K562 (cell line): ENCODE measurements at regions not wholly inside any gene's neighbourhood (a gene's known extent, or its start where the extent isn't known, plus 50 kb on each side); places are given as distances from the start of the nearest gene placed in this dataset.

Source experiments
- ATF7 ChIP-seq: fragments of 450-650 bp; IDR thresholded peaks from 2 replicates; pipeline ENCODE4 v1.7.1; 2014; ENCODE audit warnings: mild to moderate bottlenecking, moderate library complexity
- BHLHE40 ChIP-seq: IDR thresholded peaks from 2 replicates; pipeline ENCODE4 v1.6.1; 2011; ENCODE audit warnings: low read length, improper control_type of control experiment
- CTCF ChIP-seq, 3 experiments: IDR thresholded peaks in 2 of 3; conservative IDR thresholded peaks in 1 of 3; 2 replicates each; pipeline ENCODE4 v1.5.1; 2011 to 2012; ENCODE audit warnings: low read length in 3 of 3, mild to moderate bottlenecking in 3 of 3, control low read depth in 2 of 3, improper control_type of control experiment in 1 of 3, inconsistent platforms in 1 of 3, low read depth in 1 of 3, mixed read lengths in 1 of 3, moderate library complexity in 1 of 3; ENCODE audit not compliant: insufficient read depth in 2 of 3
- ELF4 ChIP-seq: fragments of 450-650 bp; formaldehyde crosslinking; IDR thresholded peaks from 2 replicates; pipeline ENCODE4 v1.4.0; 2022; ENCODE audit warnings: missing genetic modification characterization
- GABPA ChIP-seq: fragments of 200-800 bp; sonication (Bioruptor generic); conservative IDR thresholded peaks from 2 replicates; pipeline ENCODE4 v1.6.1; 2016; ENCODE audit warnings: low read depth, missing genetic modification characterization, missing compliant biosample characterization
- JUND ChIP-seq, 2 experiments: IDR thresholded peaks; 2 replicates in 1 of 2; 3 replicates in 1 of 2; pipeline ENCODE4 v1.6.1; 2011; ENCODE audit warnings: borderline replicate concordance in 2 of 2, low read depth in 2 of 2, low read length in 2 of 2, improper control_type of control experiment in 1 of 2, missing biosample characterization in 1 of 2, missing genetic modification characterization in 1 of 2, missing genetic modification reagents in 1 of 2
- NFYB ChIP-seq: IDR thresholded peaks from 2 replicates; pipeline ENCODE4 v1.6.1; 2011; ENCODE audit warnings: mild to moderate bottlenecking, moderate library complexity; ENCODE audit not compliant: insufficient read length; ENCODE audit errors: extremely low read depth
- PRMT5 ChIP-seq: sonication (generic); formaldehyde crosslinking; IDR thresholded peaks from 2 replicates; pipeline ENCODE4 v1.5.0; 2020; ENCODE audit warnings: missing genetic modification reagents
- TAF1 ChIP-seq: IDR thresholded peaks from 2 replicates; pipeline ENCODE4 v1.6.1; 2011; ENCODE audit warnings: mild to moderate bottlenecking, low read length, moderate library complexity; ENCODE audit not compliant: insufficient read depth, control insufficient read depth, severe bottlenecking; ENCODE audit errors: extremely low read depth
- ZNF766 ChIP-seq: fragments of 200-800 bp; sonication (Bioruptor generic); conservative IDR thresholded peaks from 2 replicates; pipeline ENCODE4 v1.6.1; 2016; ENCODE audit warnings: missing genetic modification characterization, missing compliant biosample characterization
- TF ChIP-seq, protein P1 (sequence below): fragments of 250-450 bp; sonication (Bioruptor Pico); IDR thresholded peaks from 2 replicates; pipeline ENCODE4 v1.4.0; 2020; ENCODE audit warnings: mild to moderate bottlenecking
- TF ChIP-seq, protein P2 (sequence below), 2 experiments: fragments of 450-650 bp in 1 of 2; sonication (generic) in 1 of 2; formaldehyde crosslinking in 1 of 2; IDR thresholded peaks; 2 replicates each; pipeline versions ENCODE4 v1.7.1 to v1.9.0; 2016 to 2022; ENCODE audit warnings: inconsistent platforms in 1 of 2, mild to moderate bottlenecking in 1 of 2, missing genetic modification reagents in 1 of 2

GRCh38 chr13:46495651-46496050 lies 57.3 kb upstream of the LRCH1 start:
- TF ChIP-seq PRMT5 (no peak), BHLHE40 (no peak), ZNF766 (CRISPR knock-in tag) (no peak), GABPA (no peak), CTCF (IDR thresholded peaks at IDR 0.05 in 2 of 3, conservative IDR thresholded peaks at IDR 0.05 in 1 of 3; ENCODE audit: insufficient read depth in 2 of 3, low read depth in 1 of 3, low read length in 3 of 3) (no peak), JUND (IDR thresholded peaks at IDR 0.05; ENCODE audit: borderline replicate concordance, low read depth, low read length) (no peak), JUND (tag; IDR thresholded peaks at IDR 0.05; ENCODE audit: borderline replicate concordance, low read depth, low read length) (no peak), TAF1 (no peak), ELF4 (CRISPR knock-in tag) (no peak), ATF7 (no peak), NFYB (no peak)
- TF ChIP-seq, protein P1, sequence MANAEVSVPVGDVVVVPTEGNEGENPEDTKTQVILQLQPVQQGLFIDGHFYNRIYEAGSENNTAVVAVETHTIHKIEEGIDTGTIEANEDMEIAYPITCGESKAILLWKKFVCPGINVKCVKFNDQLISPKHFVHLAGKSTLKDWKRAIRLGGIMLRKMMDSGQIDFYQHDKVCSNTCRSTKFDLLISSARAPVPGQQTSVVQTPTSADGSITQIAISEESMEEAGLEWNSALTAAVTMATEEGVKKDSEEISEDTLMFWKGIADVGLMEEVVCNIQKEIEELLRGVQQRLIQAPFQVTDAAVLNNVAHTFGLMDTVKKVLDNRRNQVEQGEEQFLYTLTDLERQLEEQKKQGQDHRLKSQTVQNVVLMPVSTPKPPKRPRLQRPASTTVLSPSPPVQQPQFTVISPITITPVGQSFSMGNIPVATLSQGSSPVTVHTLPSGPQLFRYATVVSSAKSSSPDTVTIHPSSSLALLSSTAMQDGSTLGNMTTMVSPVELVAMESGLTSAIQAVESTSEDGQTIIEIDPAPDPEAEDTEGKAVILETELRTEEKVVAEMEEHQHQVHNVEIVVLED (CRISPR knock-in tag) = no peak
- TF ChIP-seq, protein P2, sequence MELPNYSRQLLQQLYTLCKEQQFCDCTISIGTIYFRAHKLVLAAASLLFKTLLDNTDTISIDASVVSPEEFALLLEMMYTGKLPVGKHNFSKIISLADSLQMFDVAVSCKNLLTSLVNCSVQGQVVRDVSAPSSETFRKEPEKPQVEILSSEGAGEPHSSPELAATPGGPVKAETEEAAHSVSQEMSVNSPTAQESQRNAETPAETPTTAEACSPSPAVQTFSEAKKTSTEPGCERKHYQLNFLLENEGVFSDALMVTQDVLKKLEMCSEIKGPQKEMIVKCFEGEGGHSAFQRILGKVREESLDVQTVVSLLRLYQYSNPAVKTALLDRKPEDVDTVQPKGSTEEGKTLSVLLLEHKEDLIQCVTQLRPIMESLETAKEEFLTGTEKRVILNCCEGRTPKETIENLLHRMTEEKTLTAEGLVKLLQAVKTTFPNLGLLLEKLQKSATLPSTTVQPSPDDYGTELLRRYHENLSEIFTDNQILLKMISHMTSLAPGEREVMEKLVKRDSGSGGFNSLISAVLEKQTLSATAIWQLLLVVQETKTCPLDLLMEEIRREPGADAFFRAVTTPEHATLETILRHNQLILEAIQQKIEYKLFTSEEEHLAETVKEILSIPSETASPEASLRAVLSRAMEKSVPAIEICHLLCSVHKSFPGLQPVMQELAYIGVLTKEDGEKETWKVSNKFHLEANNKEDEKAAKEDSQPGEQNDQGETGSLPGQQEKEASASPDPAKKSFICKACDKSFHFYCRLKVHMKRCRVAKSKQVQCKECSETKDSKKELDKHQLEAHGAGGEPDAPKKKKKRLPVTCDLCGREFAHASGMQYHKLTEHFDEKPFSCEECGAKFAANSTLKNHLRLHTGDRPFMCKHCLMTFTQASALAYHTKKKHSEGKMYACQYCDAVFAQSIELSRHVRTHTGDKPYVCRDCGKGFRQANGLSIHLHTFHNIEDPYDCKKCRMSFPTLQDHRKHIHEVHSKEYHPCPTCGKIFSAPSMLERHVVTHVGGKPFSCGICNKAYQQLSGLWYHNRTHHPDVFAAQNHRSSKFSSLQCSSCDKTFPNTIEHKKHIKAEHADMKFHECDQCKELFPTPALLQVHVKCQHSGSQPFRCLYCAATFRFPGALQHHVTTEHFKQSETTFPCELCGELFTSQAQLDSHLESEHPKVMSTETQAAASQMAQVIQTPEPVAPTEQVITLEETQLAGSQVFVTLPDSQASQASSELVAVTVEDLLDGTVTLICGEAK (IDR thresholded peaks at IDR 0.05) = no peak
- TF ChIP-seq, protein P2 (CRISPR knock-in tag; IDR thresholded peaks at IDR 0.05) = no peak
